Lower lobe of right lung (tissue), 2 donors: ENCODE measurements at regions not wholly inside any gene's neighbourhood (a gene's known extent, or its start where the extent isn't known, plus 50 kb on each side); places are given as distances from the start of the nearest gene placed in this dataset.

ENCODE experiments used
- ATAC-seq, 2 donors: fragments of 200-7000 bp; cut with Tn5 transposase; one replicate each; pipeline ENCODE4 v1.9.1; 2020 to 2022; ENCODE audit warnings: mild to moderate bottlenecking in 2 of 2, moderate library complexity in 2 of 2
- DNase-seq: peaks from one replicate; pipeline ENCODE4 v3.0.0-alpha.2; 2020
- H3K27ac ChIP-seq: fragments of 200-600 bp; one replicate; pipeline ENCODE4 v1.8.0; 2022
- H3K27me3 ChIP-seq: fragments of 200-600 bp; one replicate; pipeline ENCODE4 v1.8.0; 2022; ENCODE audit warnings: low read depth
- H3K36me3 ChIP-seq: fragments of 200-600 bp; one replicate; pipeline ENCODE4 v1.8.0; 2022; ENCODE audit warnings: mild to moderate bottlenecking
- H3K4me1 ChIP-seq: fragments of 200-600 bp; one replicate; pipeline ENCODE4 v1.8.0; 2022
- H3K4me3 ChIP-seq: fragments of 200-600 bp; one replicate; pipeline ENCODE4 v1.8.0; 2022; ENCODE audit warnings: mild to moderate bottlenecking
- H3K9me3 ChIP-seq: fragments of 200-600 bp; one replicate; pipeline ENCODE4 v1.8.0; 2022
- CTCF ChIP-seq: fragments of 200-600 bp; IDR thresholded peaks from one replicate; pipeline ENCODE4 v1.8.0; 2022; ENCODE audit warnings: antibody characterized with exemption, mild to moderate bottlenecking
- intact Hi-C: fragments of 100-400 bp; cut with DNase I; formaldehyde crosslinking; loops from one replicate; pipeline ENCODE4 v1.11.0; 2022
- donor health status: DM: no; HTN: yes; CAD: no; lungs with severe emphysema.

GRCh38 chr6:148147463-148147830 lies 195.2 kb upstream of the SASH1 start:
- H3K36me3 ChIP-seq = no peaks in the 10 kb centered on the region
- no peaks in the 10 kb centered on the region for H3K4me1 ChIP-seq
- H3K9me3 ChIP-seq = no peaks in the 10 kb centered on the region
- intact Hi-C loops = no loop called here
- H3K4me3 ChIP-seq = no peak overlapping the region
- ATAC-seq = no peak
- H3K27ac ChIP-seq = no peak overlapping the region
- TF ChIP-seq CTCF = no peak
- no peaks in the 10 kb centered on the region for H3K27me3 ChIP-seq
- DNase-seq = no peak

- H3K9me3 ChIP-seq = no peaks in the 10 kb centered on the region
- no peaks in the 10 kb centered on the region for H3K36me3 ChIP-seq
- no peaks in the 10 kb centered on the region for H3K27me3 ChIP-seq
- intact Hi-C loops = no loop called here
- ATAC-seq (no peak), DNase-seq (no peak)
- no peak for TF ChIP-seq CTCF
- no peak overlapping the region for H3K4me3 ChIP-seq
- H3K27ac ChIP-seq = no peak overlapping the region
- no peaks in the 10 kb centered on the region for H3K4me1 ChIP-seq
These were observed 190.6 kb upstream of the SASH1 start for GRCh38 chr6:148151896-148152643.

- intact Hi-C loops = no loop called here
- H3K4me1 ChIP-seq = no peaks in the 10 kb centered on the region
- no peaks in the 10 kb centered on the region for H3K9me3 ChIP-seq
- no peaks in the 10 kb centered on the region for H3K27me3 ChIP-seq
- H3K4me3 ChIP-seq = no peak overlapping the region
- DNase-seq = no peak
- no peaks in the 10 kb centered on the region for H3K36me3 ChIP-seq
- H3K27ac ChIP-seq = no peak overlapping the region
- TF ChIP-seq CTCF = no peak
- no peak for ATAC-seq
These were observed 188.0 kb upstream of the SASH1 start for GRCh38 chr6:148154668-148155067.

- TF ChIP-seq CTCF = no peak
These were observed 187.3 kb upstream of the SASH1 start for GRCh38 chr6:148155293-148155692.

GRCh38 chr6:148157841-148158240 lies 184.8 kb upstream of the SASH1 start:
- TF ChIP-seq CTCF = no peak
- no peaks in the 10 kb centered on the region for H3K36me3 ChIP-seq
- no peaks in the 10 kb centered on the region for H3K9me3 ChIP-seq
- no peaks in the 10 kb centered on the region for H3K4me1 ChIP-seq
- intact Hi-C loops = no loop called here
- DNase-seq (no peak), ATAC-seq (no peak)
- no peak overlapping the region for H3K4me3 ChIP-seq
- H3K27me3 ChIP-seq = no peaks in the 10 kb centered on the region
- H3K27ac ChIP-seq = no peak overlapping the region

More at GRCh38 chr6:148155293-148155692, 187.3 kb upstream of the SASH1 start:
- no peaks in the 10 kb centered on the region for H3K36me3 ChIP-seq
- ATAC-seq (no peak), DNase-seq (no peak)
- H3K9me3 ChIP-seq = no peaks in the 10 kb centered on the region
- H3K27ac ChIP-seq = no peak overlapping the region
- no peak overlapping the region for H3K4me3 ChIP-seq
- no peaks in the 10 kb centered on the region for H3K4me1 ChIP-seq
- intact Hi-C loops = no loop called here
- H3K27me3 ChIP-seq = no peaks in the 10 kb centered on the region
